ENCODE measurements at regions not wholly inside any gene's neighbourhood (a gene's known extent, or its start where the extent isn't known, plus 50 kb on each side); places are given as distances from the start of the nearest gene placed in this dataset.

GRCh38 chrY:7516268-7516667, 604.7 kb upstream of the AMELY start:
- Histone ChIP-seq H3K27ac (ENCODE audit: low read depth in 2 of 2, low read length in 2 of 2) (no peak overlapping the region), H3K9me3 (ENCODE audit: control insufficient read depth in 2 of 3, insufficient read depth in 1 of 3, low read length in 3 of 3) (no peaks in the 10 kb centered on the region), H3K4me3 (ENCODE audit: low read length in 3 of 3) (no peak overlapping the region), H3K27me3 (ENCODE audit: control insufficient read depth, insufficient read depth, low read length) (no peaks in the 10 kb centered on the region), H3K9ac (ENCODE audit: low read length in 3 of 3) (no peak overlapping the region), H3K4me1 (ENCODE audit: control insufficient read depth in 2 of 3, insufficient read depth in 2 of 3, low read depth in 1 of 3, low read length in 3 of 3) (no peaks in the 10 kb centered on the region), H3K36me3 (ENCODE audit: control insufficient read depth in 2 of 3, insufficient read depth in 3 of 3, low read length in 3 of 3) (no peaks in the 10 kb centered on the region)
- intact Hi-C loops (cut with DNase I), result no loop called here
- no peak for DNase-seq
- no peak for TF ChIP-seq CTCF (IDR thresholded peaks at IDR 0.05; ENCODE audit: borderline replicate concordance, extremely low read depth, insufficient read depth)
- FAIRE-seq, result no peak

GRCh38 chrY:7515812-7516211, 604.3 kb upstream of the AMELY start:
- DNase-seq, result no peak

GRCh38 chrY:7502896-7503295, 591.3 kb upstream of the AMELY start:
- intact Hi-C loops (cut with DNase I), result no loop called here
- no peaks in the 10 kb centered on the region for H3K27me3 ChIP-seq (ENCODE audit: control insufficient read depth, insufficient read depth, low read length)
- H3K9ac ChIP-seq (ENCODE audit: low read length in 3 of 3), result no peak overlapping the region
- no peaks in the 10 kb centered on the region for H3K4me1 ChIP-seq (ENCODE audit: control insufficient read depth in 2 of 3, insufficient read depth in 2 of 3, low read depth in 1 of 3, low read length in 3 of 3)
- H3K9me3 ChIP-seq (ENCODE audit: control insufficient read depth in 2 of 3, insufficient read depth in 1 of 3, low read length in 3 of 3), result no peaks in the 10 kb centered on the region
- H3K27ac ChIP-seq (ENCODE audit: low read depth in 2 of 2, low read length in 2 of 2), result no peak overlapping the region
- no peak overlapping the region for H3K4me3 ChIP-seq (ENCODE audit: low read length in 3 of 3)
- no peak for FAIRE-seq
- no peak for DNase-seq
- H3K36me3 ChIP-seq (ENCODE audit: control insufficient read depth in 2 of 3, insufficient read depth in 3 of 3, low read length in 3 of 3), result no peaks in the 10 kb centered on the region
- TF ChIP-seq CTCF (IDR thresholded peaks at IDR 0.05; ENCODE audit: borderline replicate concordance, extremely low read depth, insufficient read depth), result no peak

More at GRCh38 chrY:7515812-7516211, 604.3 kb upstream of the AMELY start:
- Histone ChIP-seq H3K4me1 (ENCODE audit: control insufficient read depth in 2 of 3, insufficient read depth in 2 of 3, low read depth in 1 of 3, low read length in 3 of 3) (no peaks in the 10 kb centered on the region), H3K9ac (ENCODE audit: low read length in 3 of 3) (no peak overlapping the region), H3K27ac (ENCODE audit: low read depth in 2 of 2, low read length in 2 of 2) (no peak overlapping the region), H3K27me3 (ENCODE audit: control insufficient read depth, insufficient read depth, low read length) (no peaks in the 10 kb centered on the region), H3K9me3 (ENCODE audit: control insufficient read depth in 2 of 3, insufficient read depth in 1 of 3, low read length in 3 of 3) (no peaks in the 10 kb centered on the region), H3K36me3 (ENCODE audit: control insufficient read depth in 2 of 3, insufficient read depth in 3 of 3, low read length in 3 of 3) (no peaks in the 10 kb centered on the region), H3K4me3 (ENCODE audit: low read length in 3 of 3) (no peak overlapping the region)
- no peak for FAIRE-seq
- intact Hi-C loops (cut with DNase I), result no loop called here
- TF ChIP-seq CTCF (IDR thresholded peaks at IDR 0.05; ENCODE audit: borderline replicate concordance, extremely low read depth, insufficient read depth), result no peak

GRCh38 chrY:7501236-7501635, 589.7 kb upstream of the AMELY start:
- H3K36me3 ChIP-seq (ENCODE audit: control insufficient read depth in 2 of 3, insufficient read depth in 3 of 3, low read length in 3 of 3), result no peaks in the 10 kb centered on the region
- DNase-seq (no peak), FAIRE-seq (no peak)
- no peaks in the 10 kb centered on the region for H3K4me1 ChIP-seq (ENCODE audit: control insufficient read depth in 2 of 3, insufficient read depth in 2 of 3, low read depth in 1 of 3, low read length in 3 of 3)
- no peak overlapping the region for H3K27ac ChIP-seq (ENCODE audit: low read depth in 2 of 2, low read length in 2 of 2)
- H3K9me3 ChIP-seq (ENCODE audit: control insufficient read depth in 2 of 3, insufficient read depth in 1 of 3, low read length in 3 of 3), result no peaks in the 10 kb centered on the region
- H3K9ac ChIP-seq (ENCODE audit: low read length in 3 of 3), result no peak overlapping the region
- H3K27me3 ChIP-seq (ENCODE audit: control insufficient read depth, insufficient read depth, low read length), result no peaks in the 10 kb centered on the region
- H3K4me3 ChIP-seq (ENCODE audit: low read length in 3 of 3), result no peak overlapping the region
- TF ChIP-seq CTCF (IDR thresholded peaks at IDR 0.05; ENCODE audit: borderline replicate concordance, extremely low read depth, insufficient read depth), result no peak
- intact Hi-C loops (cut with DNase I), result no loop called here

Measured in kidney (tissue), 13 donors.